ENCODE measurements at regions not wholly inside any gene's neighbourhood (a gene's known extent, or its start where the extent isn't known, plus 50 kb on each side); places are given as distances from the start of the nearest gene placed in this dataset.

DNA sequence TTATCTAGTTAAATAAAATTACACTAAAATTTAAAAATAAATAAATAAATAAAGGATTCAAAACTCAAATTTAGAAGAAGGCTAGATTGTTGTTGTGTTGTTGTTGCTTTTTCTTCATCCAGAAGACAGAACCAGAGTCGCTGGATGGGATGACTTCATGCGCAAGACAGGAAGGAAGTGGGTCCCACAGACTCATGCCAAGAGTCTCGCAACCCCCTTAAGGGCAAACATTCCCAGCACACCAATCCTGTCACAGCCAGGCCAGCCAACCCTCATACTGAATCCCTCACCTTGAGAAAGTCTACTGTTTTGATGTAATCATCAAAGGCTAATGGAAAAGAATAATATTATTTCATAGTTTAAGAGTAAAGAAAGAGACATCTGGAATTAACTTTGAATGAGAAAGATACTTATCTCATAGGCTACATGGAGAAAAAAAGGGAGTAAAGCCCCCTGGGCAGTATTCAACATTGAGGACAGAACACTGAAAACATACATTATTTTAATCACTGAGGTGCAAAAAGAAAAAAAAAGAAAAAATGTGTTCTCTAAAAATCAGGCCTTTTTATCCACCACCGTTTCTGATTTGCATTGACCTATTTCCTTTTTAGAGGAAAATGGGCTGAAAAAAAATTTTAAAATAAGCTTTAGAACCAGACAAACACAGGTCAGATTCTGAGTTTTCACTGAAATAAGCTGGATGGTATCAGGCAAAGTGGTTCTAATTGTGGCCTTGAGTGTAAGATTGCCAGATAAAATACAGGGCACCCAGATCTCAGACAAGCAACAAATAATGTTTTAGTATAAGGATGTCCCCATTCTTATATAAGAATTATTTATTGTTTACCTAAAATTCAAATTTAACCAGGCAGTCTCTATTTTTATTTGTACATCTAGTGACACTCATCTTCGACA is 826.5 kb downstream of the TNS3 start:
- DNase-seq (ENCODE audit: low read depth): peak; percentile 65

DNA sequence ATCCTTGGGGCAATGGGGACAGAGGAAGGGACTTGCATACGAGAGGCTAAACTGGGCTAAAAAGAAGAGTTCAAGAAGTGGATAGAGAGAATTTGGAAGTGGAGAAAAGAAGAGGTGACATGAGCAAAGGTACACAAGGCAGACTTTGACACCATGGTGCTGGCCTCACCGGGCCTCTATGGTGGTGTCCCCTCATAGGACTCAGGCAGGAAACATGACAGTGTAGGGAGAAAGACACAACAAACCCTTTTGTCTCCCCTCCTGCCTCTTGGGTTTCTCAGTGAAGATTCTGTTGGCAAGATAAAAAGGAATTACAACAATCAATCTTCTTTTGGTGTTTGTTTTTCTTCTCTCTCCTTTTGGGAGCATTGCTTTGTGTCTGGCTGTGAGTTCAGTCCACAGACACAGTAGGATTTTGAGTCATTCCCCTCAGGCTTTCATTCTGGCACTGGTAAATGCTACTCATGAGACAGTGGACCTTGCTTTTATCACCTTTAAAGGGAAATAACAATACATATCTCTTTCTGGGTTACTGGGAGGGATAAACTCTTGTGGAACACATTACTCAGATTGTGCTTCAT is 827.7 kb downstream of the TNS3 start:
- peak; percentile 94 for DNase-seq (ENCODE audit: low read depth)

DNA sequence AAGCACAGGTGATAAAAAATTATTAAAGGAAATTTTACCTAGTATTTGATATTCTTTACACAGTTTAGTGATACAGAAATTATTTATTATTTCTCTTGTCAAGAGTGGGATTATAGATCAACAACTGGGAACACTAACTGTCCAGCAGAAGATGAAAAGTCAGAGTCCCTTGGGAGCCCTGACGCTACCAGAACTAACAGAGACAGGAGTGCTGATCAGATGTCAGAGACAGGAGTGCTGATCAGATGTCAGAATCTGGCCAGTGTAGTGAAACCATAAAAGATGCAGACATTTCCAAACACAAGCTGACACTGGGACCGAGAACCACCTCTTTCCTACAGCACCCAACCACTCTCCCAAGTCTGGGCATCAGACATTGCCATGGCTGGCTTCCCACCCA is 828.2 kb downstream of the TNS3 start:
- DNase-seq (ENCODE audit: low read depth): peak; percentile 47

DNA sequence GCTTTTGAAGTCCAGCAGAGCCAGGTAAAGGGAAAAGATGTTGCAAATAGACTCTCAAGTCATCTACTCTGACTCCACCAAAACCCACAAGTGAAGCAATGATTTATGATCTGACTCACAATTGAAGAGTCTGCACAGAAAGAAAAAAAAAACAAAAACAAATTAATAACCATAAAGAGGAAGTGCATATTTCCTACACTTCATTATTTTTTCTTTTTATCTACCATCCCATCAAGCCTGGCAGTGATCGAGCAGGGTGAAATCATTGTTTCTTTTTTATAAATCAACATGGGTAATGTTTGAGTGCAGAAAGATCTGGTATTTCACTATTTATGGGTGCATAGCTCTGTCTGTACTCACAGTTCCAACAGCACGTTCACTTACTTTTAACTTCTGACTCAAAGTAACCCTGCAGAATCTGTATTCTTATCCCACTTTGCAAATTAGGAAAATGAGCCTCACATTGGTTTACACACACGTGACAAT is 829.0 kb downstream of the TNS3 start:
- peak; percentile 89 for DNase-seq (ENCODE audit: low read depth)

DNA sequence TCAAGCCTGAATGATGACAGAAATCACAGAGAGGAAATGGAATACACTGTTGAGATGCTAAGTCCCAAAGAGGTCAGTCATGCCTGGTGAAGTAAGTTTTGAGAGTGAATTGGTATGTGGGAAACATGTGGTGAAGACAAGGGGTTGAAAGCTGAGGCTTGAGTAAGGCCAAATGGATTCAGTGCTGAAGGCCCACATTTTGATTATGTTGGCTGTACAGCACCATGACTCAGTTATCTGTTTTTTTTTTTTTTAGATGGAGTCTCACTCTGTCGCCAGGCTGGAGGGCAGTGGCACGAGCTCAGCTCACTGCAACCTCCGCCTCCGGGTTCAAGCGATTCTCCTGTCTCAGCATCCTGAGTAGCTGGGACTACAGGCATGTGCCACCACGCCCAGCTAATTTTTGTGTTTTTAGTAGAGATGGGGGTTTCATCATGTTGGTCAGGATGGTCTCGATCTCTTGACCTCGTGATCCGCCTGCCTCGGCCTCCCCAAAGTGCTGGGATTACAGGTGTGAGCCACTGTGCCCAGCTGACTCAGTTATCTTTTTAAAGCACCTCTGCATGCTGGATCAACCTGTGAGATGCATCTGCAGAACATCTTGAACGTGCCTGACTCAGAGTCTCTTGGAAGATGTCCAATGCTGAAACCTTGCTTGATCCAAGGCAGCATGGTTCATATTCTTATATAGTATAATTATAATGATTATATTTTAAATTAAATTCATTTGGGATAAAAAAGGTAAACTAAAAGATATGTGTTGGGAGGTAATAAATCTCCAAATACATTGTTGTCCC is 829.8 kb downstream of the TNS3 start:
- DNase-seq (ENCODE audit: low read depth): peak; percentile 83

DNA sequence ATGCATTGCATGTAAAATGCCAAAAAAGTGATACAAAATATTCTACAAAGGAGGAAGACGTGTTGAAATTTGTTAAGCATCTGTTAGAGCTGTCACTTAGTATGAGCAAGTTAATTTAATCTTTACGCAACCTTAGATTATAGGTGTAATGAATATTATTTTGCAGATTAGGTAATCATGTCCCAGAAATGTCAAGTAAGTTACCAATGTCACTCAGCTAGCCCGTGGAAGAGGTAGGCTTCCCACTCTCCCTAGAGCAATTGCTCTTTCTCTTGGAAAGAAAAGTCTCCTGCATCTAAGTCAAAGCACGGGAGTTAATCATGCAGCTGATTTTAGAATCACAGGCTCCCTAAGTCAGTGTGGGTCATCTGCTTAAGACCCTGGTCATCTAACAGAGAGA is 830.4 kb upstream of the IGFBP3 start:
- DNase-seq (ENCODE audit: low read depth): no peak

DNA sequence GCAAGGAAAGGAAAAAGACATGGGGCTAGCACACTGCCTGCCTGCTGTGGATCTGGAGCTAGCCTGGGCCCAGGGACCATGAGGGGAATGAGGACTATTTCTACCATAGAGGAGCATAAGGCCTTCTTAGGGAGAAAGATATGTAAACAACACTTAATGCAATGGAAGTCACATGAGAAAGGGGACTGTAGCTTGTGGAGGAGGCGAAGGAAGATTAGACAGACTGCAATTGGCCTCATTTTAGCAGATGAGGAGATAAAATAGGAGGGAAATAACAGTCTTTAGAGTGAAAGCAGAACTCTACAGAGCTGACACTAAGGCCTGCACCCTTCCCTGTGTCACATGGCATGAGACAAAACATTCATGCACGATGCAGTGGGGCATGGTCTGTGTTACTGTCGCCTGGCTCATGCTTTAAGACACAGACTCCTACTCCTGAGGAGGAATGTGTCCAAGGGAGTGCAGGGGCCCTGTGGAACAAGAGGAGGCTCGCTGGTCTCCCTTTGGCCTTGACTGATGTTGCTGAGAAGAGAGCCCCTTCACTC is 829.3 kb upstream of the IGFBP3 start:
- DNase-seq (ENCODE audit: low read depth): no peak

DNA sequence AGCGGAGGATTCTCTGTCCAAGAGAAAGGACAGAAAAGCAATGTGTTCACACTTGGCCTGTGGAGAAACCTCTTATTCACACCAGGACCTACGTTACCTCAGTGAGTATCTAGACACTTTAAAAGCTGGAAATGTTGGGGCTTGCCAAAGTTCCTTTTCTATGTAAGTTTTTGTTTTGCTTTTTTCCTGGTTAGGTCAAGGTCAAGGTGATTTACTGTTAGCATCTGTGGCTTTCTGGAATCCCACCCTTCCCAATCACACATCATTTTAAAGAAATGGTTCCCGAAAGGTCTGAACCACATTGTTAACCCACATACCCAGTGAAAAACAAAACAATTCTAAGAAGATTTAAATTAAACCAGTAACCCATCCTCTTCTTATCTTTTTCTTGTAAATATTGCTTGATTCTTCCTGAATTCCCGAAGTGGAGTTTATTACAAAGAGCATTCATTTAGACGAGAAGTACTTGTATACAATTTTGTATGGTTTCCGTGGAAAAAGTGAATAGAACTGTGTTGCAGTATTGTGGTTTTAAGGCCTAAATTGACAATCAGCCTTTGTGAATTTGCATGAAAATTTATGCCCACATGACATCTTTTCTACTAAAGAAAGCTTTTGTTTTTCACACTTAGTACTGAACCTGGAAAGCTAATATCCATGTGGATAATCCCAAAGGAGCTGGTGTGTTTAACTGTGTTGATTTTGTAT is 827.0 kb upstream of the IGFBP3 start:
- DNase-seq (ENCODE audit: low read depth): no peak

DNA sequence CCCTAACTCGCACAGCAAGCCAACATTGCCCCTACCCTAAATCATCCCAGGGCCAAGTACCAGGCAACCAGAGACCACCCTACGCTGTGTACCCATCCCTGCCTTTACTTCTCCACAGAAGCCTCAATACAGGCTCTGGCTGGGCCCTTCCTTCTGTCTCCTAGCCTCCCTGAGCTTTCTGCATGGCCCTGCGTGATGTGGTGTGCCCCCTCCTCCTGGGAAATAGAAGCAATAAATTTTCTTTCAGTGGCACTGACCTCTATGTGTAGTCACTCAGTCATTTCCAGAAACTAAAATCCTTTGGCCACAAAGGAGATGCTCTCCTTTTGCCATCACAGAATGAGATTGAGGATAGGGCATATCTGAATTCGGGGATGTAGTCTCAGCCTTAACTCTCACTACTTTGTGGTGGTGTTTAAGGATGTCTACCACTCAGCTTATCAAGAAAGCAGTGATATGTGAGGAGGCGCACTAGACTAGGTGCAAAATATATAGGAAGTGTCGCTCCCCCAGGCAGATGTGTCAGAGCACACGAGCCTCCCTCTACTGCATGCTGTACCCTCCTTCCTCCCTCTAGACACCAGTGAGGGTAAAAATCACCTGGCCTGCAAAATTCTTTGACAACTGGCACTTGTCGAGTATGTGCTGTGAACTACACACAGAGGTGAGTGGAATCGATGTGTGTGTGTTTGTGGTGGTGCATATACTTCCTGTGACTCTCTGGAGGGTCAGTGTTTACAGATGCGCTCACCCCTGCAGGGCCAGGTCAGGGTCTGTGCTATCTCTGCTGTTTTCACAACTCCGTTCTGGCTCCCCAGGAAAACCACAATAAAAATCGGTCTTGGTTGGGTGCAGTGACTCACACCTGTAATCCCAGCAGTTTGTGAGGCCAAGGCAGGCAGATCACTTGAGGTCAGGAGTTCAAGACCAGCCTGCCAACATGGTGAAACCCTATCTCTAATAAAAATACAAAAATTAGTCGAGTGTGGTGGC is 825.9 kb upstream of the IGFBP3 start:
- peak; percentile 81 for DNase-seq (ENCODE audit: low read depth)

DNA sequence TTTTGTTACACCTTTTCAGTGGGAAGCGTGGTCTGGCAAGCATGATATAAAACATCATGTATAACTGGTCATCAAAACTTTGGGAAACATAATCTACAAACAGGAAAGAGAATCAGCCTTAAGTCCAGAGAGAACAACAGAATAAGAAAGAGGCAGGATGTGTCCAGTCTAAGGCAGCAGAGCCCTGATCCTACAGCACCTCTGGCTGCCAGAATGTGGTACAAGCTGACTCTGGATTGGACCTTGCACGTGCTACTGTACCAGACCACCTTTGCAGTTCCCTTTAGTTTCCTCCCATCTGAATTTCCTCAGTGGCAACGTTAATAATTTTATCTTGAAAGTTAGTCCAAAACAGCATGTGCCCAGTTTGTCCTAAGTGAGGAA is 824.6 kb upstream of the IGFBP3 start:
- DNase-seq (ENCODE audit: low read depth): peak; percentile 49

DNA sequence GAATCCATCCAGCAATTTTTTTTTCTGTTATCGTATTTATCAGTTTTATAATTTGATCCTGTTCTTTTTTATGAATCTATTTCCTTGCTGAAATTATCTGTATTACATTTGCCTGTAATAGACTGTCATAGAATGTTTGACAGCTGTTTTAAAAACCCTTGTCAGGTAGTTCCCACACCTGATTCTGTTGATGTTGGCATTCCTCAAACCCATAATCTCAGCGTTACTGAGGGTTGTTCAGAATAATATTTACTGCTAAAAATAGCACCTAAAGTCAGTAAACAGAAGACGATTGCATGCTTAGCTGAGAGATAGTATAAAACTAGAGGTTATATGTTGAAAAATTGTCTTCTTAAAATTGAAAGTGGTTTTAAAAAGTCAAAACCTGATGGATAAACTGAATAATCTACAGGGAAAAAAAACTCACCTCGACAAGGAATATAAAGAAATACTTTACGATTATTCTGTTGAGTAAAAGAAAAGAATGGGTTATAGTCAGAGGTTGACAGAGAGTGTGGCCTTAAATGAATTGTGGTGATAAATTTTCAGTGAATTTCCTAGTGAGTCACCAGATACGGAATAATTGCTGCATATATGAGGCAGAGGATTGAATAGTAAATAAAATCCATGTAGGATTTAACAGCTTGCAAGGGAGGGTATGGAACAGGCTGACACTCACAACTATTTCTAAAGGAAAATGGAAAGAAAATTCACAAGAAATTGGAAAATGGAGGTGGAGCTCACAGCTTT is 824.1 kb upstream of the IGFBP3 start:
- no peak for DNase-seq (ENCODE audit: low read depth)

DNA sequence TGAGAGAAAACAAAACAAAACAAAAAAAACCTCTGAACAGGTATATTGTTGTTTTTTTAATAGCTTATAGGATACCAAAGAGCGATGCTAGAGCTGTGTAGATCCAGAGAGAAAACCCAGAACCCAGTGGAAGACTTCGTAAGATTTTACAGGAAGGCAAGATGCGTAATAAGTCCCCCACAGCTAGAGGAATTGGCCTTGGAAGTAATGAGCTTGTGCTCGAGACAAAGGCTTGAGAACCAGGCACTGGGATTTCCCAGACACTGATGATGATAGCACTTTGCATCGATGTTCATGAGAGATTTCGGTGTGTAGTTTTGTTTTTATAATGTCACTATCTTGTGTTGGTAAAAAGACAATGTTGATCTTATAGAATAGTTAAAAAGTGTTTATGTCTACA is 821.5 kb upstream of the IGFBP3 start:
- DNase-seq (ENCODE audit: low read depth): no peak

DNA sequence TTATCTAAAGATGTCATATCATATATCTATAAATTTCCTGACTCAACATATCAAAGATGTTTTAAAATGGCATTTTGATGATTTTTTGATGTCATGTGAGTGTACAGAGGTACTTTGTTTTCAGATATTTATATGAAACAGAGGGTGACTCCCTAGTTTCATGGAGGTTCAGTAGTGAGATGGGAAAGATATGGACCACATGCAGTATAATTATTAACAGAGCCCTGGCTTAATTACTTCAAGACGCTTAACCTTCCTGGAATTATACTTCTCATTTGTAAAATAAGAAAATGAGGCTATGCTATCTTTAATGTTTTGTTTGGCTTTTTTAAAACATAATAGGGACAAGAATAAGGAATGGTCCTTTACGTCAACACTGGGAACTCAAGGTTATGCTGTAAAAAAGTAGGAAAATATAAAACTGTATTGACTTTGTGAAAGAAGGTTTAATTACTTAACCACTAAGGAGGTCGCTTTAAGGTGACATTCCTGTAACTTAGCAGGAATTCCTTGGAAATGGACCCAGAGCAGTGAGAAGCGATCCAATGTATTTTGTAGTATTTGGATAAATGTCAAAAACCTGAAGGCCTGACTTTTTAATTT is 821.0 kb upstream of the IGFBP3 start:
- no peak for DNase-seq (ENCODE audit: low read depth)

DNA sequence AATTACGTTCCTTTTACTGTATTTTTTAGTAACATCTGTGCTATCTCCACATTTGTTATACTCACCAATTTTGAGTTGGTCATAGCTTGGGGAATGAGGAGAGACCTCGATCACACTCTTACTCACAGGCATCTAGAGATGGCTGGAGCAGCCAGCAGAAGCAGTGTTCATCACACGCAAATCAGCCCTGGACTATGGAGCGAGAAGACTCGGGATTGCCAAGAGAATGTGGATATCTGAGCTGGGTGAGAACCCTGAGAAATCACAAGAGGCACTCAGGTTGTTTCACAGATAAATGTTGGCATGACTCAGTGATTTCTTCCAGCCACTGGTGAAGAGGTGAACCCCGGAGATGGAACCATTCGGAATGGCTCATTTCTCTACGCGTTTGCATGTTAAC is 820.1 kb upstream of the IGFBP3 start:
- no peak for DNase-seq (ENCODE audit: low read depth)

DNA sequence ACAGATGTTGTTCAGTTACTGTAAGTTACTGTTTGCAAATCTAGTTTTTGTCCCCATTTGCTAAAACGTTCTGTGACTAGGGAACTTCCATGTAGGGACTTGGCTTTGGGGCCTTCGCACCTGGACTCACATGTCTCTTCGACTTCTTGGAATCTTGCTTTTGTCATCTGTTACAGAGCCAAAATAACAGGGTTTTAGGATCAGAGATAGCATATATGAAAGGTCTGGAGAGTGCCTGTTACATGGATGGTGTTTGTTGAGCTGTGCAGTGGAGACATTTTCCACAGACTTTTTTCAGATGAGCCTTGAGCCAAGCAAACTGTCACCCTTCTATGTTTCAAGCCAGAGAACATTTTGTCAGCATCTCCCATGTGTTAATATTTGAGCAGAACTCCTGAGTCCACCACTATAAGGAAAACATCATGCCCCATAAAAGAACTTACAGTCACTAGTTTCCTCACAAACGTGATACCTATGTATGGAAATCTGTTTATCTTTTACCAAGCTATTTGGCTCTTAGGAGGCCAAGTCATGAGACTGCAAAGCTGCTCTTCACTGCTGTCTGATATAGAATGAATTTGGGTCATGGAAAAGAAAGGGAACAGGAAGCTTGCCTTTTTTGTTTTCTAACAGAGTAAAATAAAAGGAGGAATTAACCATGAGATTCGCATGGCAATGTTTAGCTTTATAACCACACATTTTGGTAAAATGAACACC is 818.6 kb upstream of the IGFBP3 start:
- DNase-seq (ENCODE audit: low read depth): no peak

DNA sequence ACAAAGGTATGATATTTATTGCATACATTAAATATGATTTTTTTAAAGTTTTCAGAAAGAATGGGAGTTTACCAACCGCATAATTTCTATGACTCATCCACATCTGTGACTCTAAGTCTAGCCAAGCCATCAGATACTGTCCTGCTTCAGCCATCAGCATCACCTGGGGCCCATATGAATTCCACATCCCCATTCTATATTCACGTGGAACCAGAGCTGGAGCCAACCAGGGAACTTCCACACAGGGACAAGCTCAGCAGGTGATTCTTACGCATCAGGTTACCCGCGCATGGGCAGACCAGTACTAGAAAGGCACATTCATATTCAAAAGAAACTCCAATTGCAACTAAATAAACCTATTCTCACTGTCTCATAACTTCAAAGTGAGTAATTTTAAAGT is 817.7 kb upstream of the IGFBP3 start:
- no peak for DNase-seq (ENCODE audit: low read depth)

DNA sequence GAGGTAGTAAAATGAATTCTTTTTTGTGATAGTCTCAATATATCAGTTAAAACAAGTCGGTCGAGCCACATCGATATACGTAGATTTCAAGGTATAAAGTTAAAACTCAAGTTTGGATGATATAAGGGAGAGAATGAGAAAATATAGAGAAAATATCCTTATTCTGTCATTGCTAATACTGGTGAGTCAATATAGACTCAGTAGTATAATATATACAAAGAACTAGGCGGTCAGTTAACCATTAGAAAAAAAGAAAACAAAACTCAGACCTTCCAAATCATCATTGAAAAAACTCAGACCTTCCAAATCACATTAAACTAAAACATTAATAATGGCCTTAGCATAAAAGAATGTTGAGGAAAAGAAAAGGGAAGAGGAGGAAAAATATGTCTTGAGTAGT is 817.1 kb upstream of the IGFBP3 start:
- DNase-seq (ENCODE audit: low read depth): no peak

DNA sequence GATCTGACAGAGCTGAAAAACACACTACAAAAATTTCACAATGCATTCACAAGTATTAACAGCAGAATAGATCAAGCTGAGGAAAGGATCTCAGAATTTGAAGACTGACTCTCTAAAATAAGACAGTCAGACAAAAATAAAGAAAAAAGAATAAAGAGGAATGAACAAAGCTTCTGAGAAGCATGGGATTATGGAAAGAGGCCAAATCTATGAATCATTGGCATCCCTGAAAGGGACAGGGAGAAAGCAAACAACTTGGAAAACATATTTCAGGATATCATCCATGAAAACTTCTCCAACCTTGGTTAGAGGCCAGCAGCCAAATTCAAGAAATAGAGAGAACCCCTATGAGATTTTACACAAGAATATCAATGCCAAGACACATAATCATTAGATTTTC is 804.8 kb upstream of the IGFBP3 start:
- no peak for DNase-seq (ENCODE audit: low read depth)

DNA sequence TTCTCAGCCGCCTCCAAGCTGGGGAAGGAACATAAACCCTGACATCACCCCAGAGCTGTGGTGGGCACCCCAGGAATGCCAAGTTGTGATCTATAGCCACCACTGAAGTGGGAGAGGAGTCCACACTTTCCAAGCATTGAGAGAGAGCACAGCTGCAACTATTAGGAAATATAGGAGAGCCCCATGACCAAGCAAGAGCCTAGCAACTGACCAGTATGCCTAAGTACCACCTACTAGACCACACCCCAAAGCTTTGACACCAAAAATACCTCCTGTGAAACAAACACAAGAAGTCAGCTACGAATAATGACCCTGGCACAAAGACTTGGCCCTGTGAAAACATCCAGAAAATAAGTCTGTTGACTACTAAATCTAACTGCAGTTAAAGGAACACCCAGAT is 804.1 kb upstream of the IGFBP3 start:
- no peak for DNase-seq (ENCODE audit: low read depth)
